HG03439 (cell line): ENCODE measurements at regions not wholly inside any gene's neighbourhood (a gene's known extent, or its start where the extent isn't known, plus 50 kb on each side); places are given as distances from the start of the nearest gene placed in this dataset.

Experiments
- ATAC-seq: cut with Tn5 transposase; IDR thresholded peaks from one replicate; pipeline ENCODE4 v1.9.1; 2021; ENCODE audit warnings: mild to moderate bottlenecking, moderate library complexity; ENCODE audit not compliant: unreplicated experiment

DNA sequence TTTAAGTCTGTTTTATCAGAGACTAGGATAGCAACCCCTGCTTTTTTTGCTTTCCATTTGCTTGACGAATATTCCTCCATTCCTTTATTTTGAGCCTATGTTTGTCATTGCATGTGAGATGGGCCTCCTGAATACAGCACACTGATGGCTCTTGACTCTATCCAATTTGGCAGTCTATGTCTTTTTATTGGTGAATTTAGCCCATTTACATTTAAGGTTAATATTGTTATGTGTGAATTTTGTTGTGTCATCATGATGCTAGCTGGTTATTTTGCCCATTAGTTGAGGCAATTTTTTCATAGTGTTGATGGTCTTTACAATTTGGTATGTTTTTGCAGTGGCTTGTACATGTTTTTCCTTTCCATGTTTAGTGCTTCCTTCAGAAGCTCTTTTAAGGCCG, 50.7 kb upstream of the PDE4B start:
- no peak for ATAC-seq
